Ishikawa (cell line): ENCODE measurements at regions not wholly inside any gene's neighbourhood (a gene's known extent, or its start where the extent isn't known, plus 50 kb on each side); places are given as distances from the start of the nearest gene placed in this dataset.

Experiments used
- CEBPB ChIP-seq: IDR thresholded peaks from 2 replicates; pipeline ENCODE4 v1.6.1; 2012
- CREB1 ChIP-seq: IDR thresholded peaks from 2 replicates; pipeline ENCODE4 v1.6.1; 2012; ENCODE audit warnings: low read depth
- EGR1 ChIP-seq: IDR thresholded peaks from 2 replicates; pipeline ENCODE4 v1.6.1; 2012
- EP300 ChIP-seq: IDR thresholded peaks from 2 replicates; pipeline ENCODE4 v1.6.1; 2012; ENCODE audit warnings: borderline replicate concordance
- FOXM1 ChIP-seq: IDR thresholded peaks from 2 replicates; pipeline ENCODE4 v1.6.1; 2012; ENCODE audit warnings: low read depth, borderline replicate concordance
- MAX ChIP-seq: IDR thresholded peaks from 2 replicates; pipeline ENCODE4 v1.6.1; 2012
- REST ChIP-seq: IDR thresholded peaks from 2 replicates; pipeline ENCODE4 v1.6.1; 2012; ENCODE audit warnings: low read depth, mild to moderate bottlenecking
- TAF1 ChIP-seq: IDR thresholded peaks from 2 replicates; pipeline ENCODE4 v1.6.1; 2012; ENCODE audit warnings: low read depth, mild to moderate bottlenecking
- TCF12 ChIP-seq: IDR thresholded peaks from 2 replicates; pipeline ENCODE4 v1.6.1; 2012; ENCODE audit warnings: low read depth
- TEAD4 ChIP-seq: IDR thresholded peaks from 2 replicates; pipeline ENCODE4 v1.6.1; 2012
- USF1 ChIP-seq: IDR thresholded peaks from 2 replicates; pipeline ENCODE4 v1.6.1; 2012
- YY1 ChIP-seq: IDR thresholded peaks from 2 replicates; pipeline ENCODE4 v1.6.1; 2012; ENCODE audit warnings: low read depth
- ZBTB7A ChIP-seq: IDR thresholded peaks from 2 replicates; pipeline ENCODE4 v1.6.1; 2012; ENCODE audit warnings: low read depth

GRCh38 chr18:64202210-64202836 is 53.4 kb upstream of the LINC00305 start:
- TF ChIP-seq EGR1 (no peak), EP300 (no peak), FOXM1 (no peak), YY1 (no peak), TAF1 (no peak), USF1 (no peak), TEAD4 (no peak), MAX (no peak), REST (no peak), CREB1 (no peak), CEBPB (no peak)

- TF ChIP-seq MAX (no peak), TEAD4 (no peak)
Measured at GRCh38 chr18:64201781-64202180, 52.9 kb upstream of the LINC00305 start.

- no peak for TF ChIP-seq TEAD4
- TF ChIP-seq TCF12 = no peak
- no peak for TF ChIP-seq ZBTB7A
- no peak for TF ChIP-seq FOXM1
Measured at GRCh38 chr18:64199581-64199980, 50.7 kb upstream of the LINC00305 start.
